ENCODE measurements at regions not wholly inside any gene's neighbourhood (a gene's known extent, or its start where the extent isn't known, plus 50 kb on each side); places are given as distances from the start of the nearest gene placed in this dataset.
"Not testable (repeated sequence)": the region's sequence is repeated elsewhere in the genome, so short reads cannot be mapped to it uniquely, and the experiment has no call there.

GRCh38 chr18:4765401-4765800 is 310.3 kb upstream of the DLGAP1 start:
- intact Hi-C loops (cut with micrococcal nuclease): no loop called here
- no peak for ATAC-seq
- Histone ChIP-seq H3K4me3 (ENCODE audit: low read length) (no peak overlapping the region), H3K27me3 (ENCODE audit: control insufficient read depth in 2 of 2, insufficient read depth in 2 of 2, low read length in 2 of 2) (no peaks in the 10 kb centered on the region), H3K36me3 (ENCODE audit: control insufficient read depth in 2 of 3, insufficient read depth in 3 of 3, low read length in 3 of 3) (no peaks in the 10 kb centered on the region), H3K4me1 (ENCODE audit: control insufficient read depth in 2 of 2, insufficient read depth in 2 of 2, low read length in 2 of 2) (no peaks in the 10 kb centered on the region), H3K9me3 (ENCODE audit: control insufficient read depth in 2 of 3, low read length in 3 of 3) (no peaks in the 10 kb centered on the region), H3K27ac (ENCODE audit: low read depth, low read length) (no peak overlapping the region)
- H3K27me3 Mint-ChIP-seq: no peaks in the 10 kb centered on the region
- peaks cover 0 to 23% (median 15%) of the 10 kb centered on the region in 11 donors for H3K9me3 Mint-ChIP-seq
- CTCF ChIA-PET: no interaction called here
- no peaks in the 10 kb centered on the region for H3K4me1 Mint-ChIP-seq
- peaks cover 0 to 10% (median 0%) of the 10 kb centered on the region in 5 donors for H3K36me3 Mint-ChIP-seq
- no peak for DNase-seq
- H3K4me3 Mint-ChIP-seq: no peak overlapping the region
- POLR2A ChIA-PET: no interaction called here
- no peak overlapping the region for H3K27ac Mint-ChIP-seq

GRCh38 chr18:4762330-4762729 is 307.2 kb upstream of the DLGAP1 start:
- POLR2A ChIA-PET: no interaction called here
- H3K9me3 Mint-ChIP-seq: peaks cover 0 to 15% (median 5%) of the 10 kb centered on the region in 11 donors

GRCh38 chr18:4758980-4759379 is 303.9 kb upstream of the DLGAP1 start:
- no peak overlapping the region for H3K27ac ChIP-seq (ENCODE audit: low read depth, low read length)
- H3K9me3 Mint-ChIP-seq: peaks cover 0 to 11% (median 6%) of the 10 kb centered on the region in 11 donors
- no peak overlapping the region for H3K27ac Mint-ChIP-seq
- intact Hi-C loops (cut with micrococcal nuclease): no loop called here
- no peaks in the 10 kb centered on the region for H3K9me3 ChIP-seq (ENCODE audit: control insufficient read depth in 2 of 3, low read length in 3 of 3)
- peaks cover 0 to 5% (median 0%) of the 10 kb centered on the region in 5 donors for H3K36me3 Mint-ChIP-seq
- H3K4me3 ChIP-seq (ENCODE audit: low read length): no peak overlapping the region
- no peak for DNase-seq
- ATAC-seq: no peak
- no peaks in the 10 kb centered on the region for H3K27me3 Mint-ChIP-seq
- H3K4me1 Mint-ChIP-seq: no peaks in the 10 kb centered on the region
- H3K4me1 ChIP-seq (ENCODE audit: control insufficient read depth in 2 of 2, insufficient read depth in 2 of 2, low read length in 2 of 2): no peaks in the 10 kb centered on the region
- POLR2A ChIA-PET: no interaction called here
- no peaks in the 10 kb centered on the region for H3K27me3 ChIP-seq (ENCODE audit: control insufficient read depth in 2 of 2, insufficient read depth in 2 of 2, low read length in 2 of 2)
- H3K4me3 Mint-ChIP-seq: no peak overlapping the region
- CTCF ChIA-PET: interaction anchor here (0.6 kb wide), 1 partner anchor 295 kb away, joined by 3 read pairs; no protein-coding TSS in a partner anchor
- no peaks in the 10 kb centered on the region for H3K36me3 ChIP-seq (ENCODE audit: control insufficient read depth in 2 of 3, insufficient read depth in 3 of 3, low read length in 3 of 3)

More at GRCh38 chr18:4762330-4762729, 307.2 kb upstream of the DLGAP1 start:
- Mint-ChIP-seq H3K4me1 (no peaks in the 10 kb centered on the region), H3K27me3 (no peaks in the 10 kb centered on the region), H3K36me3 (peaks cover 0 to 5% (median 0%) of the 10 kb centered on the region in 5 donors), H3K4me3 (no peak overlapping the region), H3K27ac (no peak overlapping the region)
- Histone ChIP-seq H3K4me3 (ENCODE audit: low read length) (no peak overlapping the region), H3K27me3 (ENCODE audit: control insufficient read depth in 2 of 2, insufficient read depth in 2 of 2, low read length in 2 of 2) (no peaks in the 10 kb centered on the region), H3K4me1 (ENCODE audit: control insufficient read depth in 2 of 2, insufficient read depth in 2 of 2, low read length in 2 of 2) (no peaks in the 10 kb centered on the region), H3K9me3 (ENCODE audit: control insufficient read depth in 2 of 3, low read length in 3 of 3) (no peaks in the 10 kb centered on the region), H3K36me3 (ENCODE audit: control insufficient read depth in 2 of 3, insufficient read depth in 3 of 3, low read length in 3 of 3) (no peaks in the 10 kb centered on the region), H3K27ac (ENCODE audit: low read depth, low read length) (no peak overlapping the region)
- intact Hi-C loops (cut with micrococcal nuclease): no loop called here
- DNase-seq: no peak
- ATAC-seq: no peak
- CTCF ChIA-PET: no interaction called here

GRCh38 chr18:4755848-4756247 is 300.7 kb upstream of the DLGAP1 start:
- H3K4me1 ChIP-seq (ENCODE audit: control insufficient read depth in 2 of 2, insufficient read depth in 2 of 2, low read length in 2 of 2): no peaks in the 10 kb centered on the region
- no peak for ATAC-seq

GRCh38 chr18:4753151-4753550 is 298.0 kb upstream of the DLGAP1 start:
- H3K36me3 Mint-ChIP-seq; H3K36me3 ChIP-seq (ENCODE audit: control insufficient read depth in 2 of 3, insufficient read depth in 3 of 3, low read length in 3 of 3); H3K9me3 ChIP-seq (ENCODE audit: control insufficient read depth in 2 of 3, low read length in 3 of 3); H3K4me3 ChIP-seq (ENCODE audit: low read length); H3K4me1 ChIP-seq (ENCODE audit: control insufficient read depth in 2 of 2, insufficient read depth in 2 of 2, low read length in 2 of 2); DNase-seq; H3K4me1 Mint-ChIP-seq; intact Hi-C loops (cut with micrococcal nuclease); H3K27me3 Mint-ChIP-seq; ATAC-seq; H3K27me3 ChIP-seq (ENCODE audit: control insufficient read depth in 2 of 2, insufficient read depth in 2 of 2, low read length in 2 of 2); H3K4me3 Mint-ChIP-seq; H3K27ac Mint-ChIP-seq; CTCF ChIA-PET; POLR2A ChIA-PET; H3K27ac ChIP-seq (ENCODE audit: low read depth, low read length): not testable (repeated sequence)
- H3K9me3 Mint-ChIP-seq: peaks cover 4 to 18% (median 7%) of the 10 kb centered on the region in 11 donors

More at GRCh38 chr18:4755848-4756247, 300.7 kb upstream of the DLGAP1 start:
- H3K9me3 Mint-ChIP-seq: peaks cover 4 to 15% (median 9%) of the 10 kb centered on the region in 11 donors
- ChIA-PET CTCF (no interaction called here), POLR2A (no interaction called here)
- no peak for DNase-seq
- intact Hi-C loops (cut with micrococcal nuclease): no loop called here
- Histone ChIP-seq H3K27ac (ENCODE audit: low read depth, low read length) (no peak overlapping the region), H3K4me3 (ENCODE audit: low read length) (no peak overlapping the region), H3K36me3 (ENCODE audit: control insufficient read depth in 2 of 3, insufficient read depth in 3 of 3, low read length in 3 of 3) (no peaks in the 10 kb centered on the region), H3K27me3 (ENCODE audit: control insufficient read depth in 2 of 2, insufficient read depth in 2 of 2, low read length in 2 of 2) (no peaks in the 10 kb centered on the region), H3K9me3 (ENCODE audit: control insufficient read depth in 2 of 3, low read length in 3 of 3) (no peaks in the 10 kb centered on the region)
- H3K4me1 Mint-ChIP-seq: no peaks in the 10 kb centered on the region
- H3K36me3 Mint-ChIP-seq: peaks cover 0 to 5% (median 0%) of the 10 kb centered on the region in 5 donors
- no peak overlapping the region for H3K4me3 Mint-ChIP-seq
- H3K27me3 Mint-ChIP-seq: no peaks in the 10 kb centered on the region
- H3K27ac Mint-ChIP-seq: no peak overlapping the region

GRCh38 chr18:4751523-4751922 is 296.4 kb upstream of the DLGAP1 start:
- ChIA-PET POLR2A (no interaction called here), CTCF (no interaction called here)
- H3K4me3 ChIP-seq (ENCODE audit: low read length): no peak overlapping the region
- H3K4me3 Mint-ChIP-seq: no peak overlapping the region
- peaks cover 4 to 19% (median 9%) of the 10 kb centered on the region in 11 donors for H3K9me3 Mint-ChIP-seq
- no peaks in the 10 kb centered on the region for H3K4me1 Mint-ChIP-seq
- H3K27ac ChIP-seq (ENCODE audit: low read depth, low read length): no peak overlapping the region
- H3K27me3 Mint-ChIP-seq: no peaks in the 10 kb centered on the region
- H3K36me3 ChIP-seq (ENCODE audit: control insufficient read depth in 2 of 3, insufficient read depth in 3 of 3, low read length in 3 of 3): no peaks in the 10 kb centered on the region
- H3K27ac Mint-ChIP-seq: no peak overlapping the region
- no peak for DNase-seq
- H3K4me1 ChIP-seq (ENCODE audit: control insufficient read depth in 2 of 2, insufficient read depth in 2 of 2, low read length in 2 of 2): no peaks in the 10 kb centered on the region
- H3K9me3 ChIP-seq (ENCODE audit: control insufficient read depth in 2 of 3, low read length in 3 of 3): no peaks in the 10 kb centered on the region
- H3K36me3 Mint-ChIP-seq: no peaks in the 10 kb centered on the region
- H3K27me3 ChIP-seq (ENCODE audit: control insufficient read depth in 2 of 2, insufficient read depth in 2 of 2, low read length in 2 of 2): no peaks in the 10 kb centered on the region
- ATAC-seq: no peak
- intact Hi-C loops (cut with micrococcal nuclease): no loop called here

GRCh38 chr18:4750393-4751346 is 295.6 kb upstream of the DLGAP1 start:
- H3K9me3 ChIP-seq (ENCODE audit: control insufficient read depth in 2 of 3, low read length in 3 of 3): no peaks in the 10 kb centered on the region
- Mint-ChIP-seq H3K27ac (no peak overlapping the region), H3K27me3 (no peaks in the 10 kb centered on the region), H3K36me3 (no peaks in the 10 kb centered on the region), H3K4me1 (no peaks in the 10 kb centered on the region), H3K9me3 (peaks cover 3 to 22% (median 12%) of the 10 kb centered on the region in 11 donors), H3K4me3 (no peak overlapping the region)
- no peak overlapping the region for H3K27ac ChIP-seq (ENCODE audit: low read depth, low read length)
- no peak for DNase-seq
- POLR2A ChIA-PET: no interaction called here
- no peak for ATAC-seq
- CTCF ChIA-PET: no interaction called here
- H3K4me1 ChIP-seq (ENCODE audit: control insufficient read depth in 2 of 2, insufficient read depth in 2 of 2, low read length in 2 of 2): no peaks in the 10 kb centered on the region
- H3K4me3 ChIP-seq (ENCODE audit: low read length): no peak overlapping the region
- H3K27me3 ChIP-seq (ENCODE audit: control insufficient read depth in 2 of 2, insufficient read depth in 2 of 2, low read length in 2 of 2): no peaks in the 10 kb centered on the region
- no peaks in the 10 kb centered on the region for H3K36me3 ChIP-seq (ENCODE audit: control insufficient read depth in 2 of 3, insufficient read depth in 3 of 3, low read length in 3 of 3)
- intact Hi-C loops (cut with micrococcal nuclease): no loop called here
